Right lobe of liver (tissue), 6 donors: ENCODE measurements at regions not wholly inside any gene's neighbourhood (a gene's known extent, or its start where the extent isn't known, plus 50 kb on each side); places are given as distances from the start of the nearest gene placed in this dataset.
A peak's percentile ranks its signal among the peaks of the same experiment; 100 is the strongest.

Source experiments
- ATAC-seq, 4 donors: fragments of 200-7000 bp; cut with Tn5 transposase; one replicate each; pipeline ENCODE4 v1.9.1; 2020; ENCODE audit warnings: mild to moderate bottlenecking in 4 of 4, moderate library complexity in 4 of 4
- DNase-seq, 3 donors: peaks; one replicate each; pipeline ENCODE4 v3.0.0-alpha.2; 2020
- H3K27ac ChIP-seq, 3 donors: fragments of 200-600 bp; one replicate each; pipeline ENCODE4 v1.8.0; 2022
- H3K27me3 ChIP-seq, 2 donors: fragments of 200-600 bp; one replicate each; pipeline ENCODE4 v1.8.0; 2022
- H3K36me3 ChIP-seq, 4 donors: fragments of 200-600 bp; sonication (generic) in 1 of 4; one replicate each; pipeline versions ENCODE4 v1.5.1 to v1.8.0; 2017 to 2022; ENCODE audit warnings: control low read depth in 1 of 4
- H3K4me1 ChIP-seq, 4 donors: fragments of 200-600 bp; sonication (generic) in 1 of 4; one replicate each; pipeline versions ENCODE4 v1.5.1 to v1.8.0; 2017 to 2022; ENCODE audit warnings: control low read depth in 1 of 4
- H3K4me3 ChIP-seq, 3 donors: fragments of 200-600 bp; one replicate each; pipeline ENCODE4 v1.8.0; 2022
- H3K9me3 ChIP-seq, 4 donors: fragments of 200-600 bp; sonication (generic) in 1 of 4; one replicate each; pipeline versions ENCODE4 v1.5.1 to v1.8.0; 2017 to 2022; ENCODE audit warnings: control low read depth in 1 of 4
- CTCF ChIP-seq, 4 donors: fragments of 200-600 bp in 3 of 4; fragments of 450-650 bp in 1 of 4; IDR thresholded peaks; one replicate each; pipeline versions ENCODE4 v1.5.1 to v1.8.0; 2016 to 2022; ENCODE audit warnings: antibody characterized with exemption in 4 of 4, mild to moderate bottlenecking in 2 of 4
- POLR2A ChIP-seq: fragments of 450-650 bp; IDR thresholded peaks from one replicate; pipeline ENCODE4 v1.6.1; 2017; ENCODE audit warnings: antibody characterized with exemption, mild to moderate bottlenecking
- WGBS: methylation state at CpG from one replicate; pipeline ENCODE4 v1.1.6; 2018; ENCODE audit warnings: low coverage, low lambda C conversion rate; ENCODE audit not compliant: insufficient coverage; ENCODE audit errors: missing lambda C conversion rate; 5-methylcytosine and 5-hydroxymethylcytosine counted together
- intact Hi-C, 2 donors: fragments of 100-400 bp; cut with DNase I; formaldehyde crosslinking; loops; one replicate each; pipeline versions ENCODE4 v1.11.2 to v1.14.1; 2022
- donor health status: DM: no; HTN: yes; CAD: no.
- donor health status: DM: no; HTN: no; CAD: no.
- donor health status: DM: no; HTN: no; CAD: no.
- donor health status: DM: no; HTN: yes; CAD: no.
- donor health status: DM: no; HTN: yes; CAD: no.

DNA sequence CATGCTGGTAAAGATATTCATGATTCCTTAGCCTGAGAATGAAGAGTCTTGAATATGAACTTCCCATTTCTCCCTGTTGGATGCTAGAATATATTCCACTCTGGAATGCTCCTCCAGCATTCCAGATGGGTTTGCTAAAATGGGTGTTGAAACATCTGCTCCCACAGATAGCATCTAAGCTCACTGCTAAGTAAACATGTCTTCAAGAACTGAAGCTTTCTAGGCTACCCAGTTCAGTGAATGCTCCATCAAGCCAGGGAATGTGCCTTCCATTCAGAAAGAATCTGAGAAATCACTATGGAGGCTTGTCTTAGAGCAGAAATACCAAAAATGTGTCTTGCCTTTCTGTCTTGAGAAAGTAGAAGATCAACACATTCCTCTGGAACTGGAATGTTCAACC lies 81.1 kb downstream of the TNFSF18 start:
- intact Hi-C loops, result no loop called here
- Histone ChIP-seq H3K4me1 (no peaks in the 10 kb centered on the region), H3K27ac (no peak overlapping the region), H3K9me3 (no peaks in the 10 kb centered on the region), H3K27me3 (no peaks in the 10 kb centered on the region), H3K4me3 (no peak overlapping the region), H3K36me3 (no peaks in the 10 kb centered on the region)
- DNase-seq, result no peak
- peak in 1 of 4 donors; percentile 31 for ATAC-seq
- TF ChIP-seq POLR2A (no peak), CTCF (IDR thresholded peaks at IDR 0.05) (no peak)

GRCh38 chr1:172970186-172970585 lies 80.6 kb downstream of the TNFSF18 start:
- Histone ChIP-seq H3K27ac (no peak overlapping the region), H3K27me3 (no peaks in the 10 kb centered on the region), H3K4me1 (no peaks in the 10 kb centered on the region), H3K9me3 (no peaks in the 10 kb centered on the region), H3K36me3 (no peaks in the 10 kb centered on the region), H3K4me3 (no peak overlapping the region)
- intact Hi-C loops, result no loop called here
- DNase-seq, result no peak
- ATAC-seq, result peak in 3 of 4 donors; percentile 15 to 32 (median 24)
- 100% methylated on average over 1 of the region's 1 CpG for WGBS
- no peak for TF ChIP-seq POLR2A
- no peak for TF ChIP-seq CTCF (IDR thresholded peaks at IDR 0.05)

DNA sequence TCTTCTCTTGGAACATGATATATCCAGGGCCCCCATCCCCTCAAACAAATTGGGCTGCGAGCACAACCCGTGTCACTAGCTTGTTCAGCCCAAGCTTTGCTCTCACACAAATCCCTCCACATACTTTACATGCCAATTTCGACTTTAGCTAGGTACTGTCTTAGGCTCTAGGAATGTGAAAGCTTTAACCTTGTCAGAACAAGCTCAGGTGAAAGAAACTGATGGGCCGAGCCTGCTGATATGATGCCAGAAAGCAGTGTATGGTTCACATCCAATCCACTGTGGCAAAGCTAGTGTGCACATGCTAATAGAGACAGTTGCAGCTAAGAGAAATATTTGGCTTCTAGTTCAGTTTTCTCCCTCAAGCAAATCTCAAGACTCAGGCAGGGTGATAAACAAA lies 79.5 kb downstream of the TNFSF18 start:
- 71% methylated on average over 4 of the region's 4 CpGs for WGBS
- Histone ChIP-seq H3K9me3 (no peaks in the 10 kb centered on the region), H3K36me3 (no peaks in the 10 kb centered on the region), H3K4me1 (peaks cover 0 to 7% (median 2%) of the 10 kb centered on the region in 4 donors), H3K27ac (no peak overlapping the region), H3K27me3 (no peaks in the 10 kb centered on the region), H3K4me3 (no peak overlapping the region)
- no peak for ATAC-seq
- DNase-seq, result no peak
- TF ChIP-seq POLR2A, result no peak
- no peak for TF ChIP-seq CTCF (IDR thresholded peaks at IDR 0.05)
- intact Hi-C loops, result no loop called here

DNA sequence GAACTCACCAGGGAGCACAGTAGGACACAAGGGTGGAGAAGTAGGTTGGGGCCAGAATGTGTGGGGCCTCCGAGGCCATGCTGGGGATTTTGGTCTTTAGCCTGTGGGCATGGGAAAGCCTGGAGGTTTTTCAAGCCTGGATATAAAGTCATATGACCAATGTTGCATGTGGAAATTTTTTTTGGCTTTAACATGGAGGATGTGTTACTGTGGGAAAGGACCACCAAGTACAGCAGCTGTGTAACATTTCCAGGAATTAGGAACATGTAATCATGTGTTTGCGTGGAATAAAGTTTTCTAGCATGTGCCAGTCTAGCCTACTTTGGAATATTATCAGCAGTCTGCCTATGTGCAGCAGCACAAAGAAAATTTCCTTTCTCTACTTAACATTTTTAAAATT lies 78.5 kb downstream of the TNFSF18 start:
- no peak for ATAC-seq
- TF ChIP-seq CTCF (IDR thresholded peaks at IDR 0.05), result no peak

GRCh38 chr1:172973424-172973823 lies 77.3 kb downstream of the TNFSF18 start:
- DNase-seq (peak in 1 of 3 donors; percentile 48), ATAC-seq (peak in 1 of 4 donors; percentile 30)
- no peaks in the 10 kb centered on the region for H3K9me3 ChIP-seq
- H3K27me3 ChIP-seq, result no peaks in the 10 kb centered on the region
- intact Hi-C loops, result no loop called here
- TF ChIP-seq CTCF (IDR thresholded peaks at IDR 0.05) (no peak), POLR2A (no peak)
- peak overlapping the region in 1 of 3 donors; percentile 4 for H3K27ac ChIP-seq
- H3K4me1 ChIP-seq, result peaks cover 0 to 17% (median 9%) of the 10 kb centered on the region in 4 donors
- H3K36me3 ChIP-seq, result no peaks in the 10 kb centered on the region
- 27% methylated on average over 3 of the region's 4 CpGs for WGBS
- H3K4me3 ChIP-seq, result no peak overlapping the region

More for the DNA sequence above, 78.5 kb downstream of the TNFSF18 start:
- 80% methylated on average over 2 of the region's 2 CpGs for WGBS
- intact Hi-C loops, result no loop called here
- no peak for DNase-seq
- Histone ChIP-seq H3K4me3 (no peak overlapping the region), H3K4me1 (peaks cover 0 to 17% (median 6%) of the 10 kb centered on the region in 4 donors), H3K27me3 (no peaks in the 10 kb centered on the region), H3K9me3 (no peaks in the 10 kb centered on the region), H3K27ac (no peak overlapping the region), H3K36me3 (no peaks in the 10 kb centered on the region)
